Inflammatory macrophage (primary cell): ENCODE measurements at regions not wholly inside any gene's neighbourhood (a gene's known extent, or its start where the extent isn't known, plus 50 kb on each side); places are given as distances from the start of the nearest gene placed in this dataset.

Source experiments
- DNase-seq, 2 donors: peaks; one replicate each; pipeline ENCODE4 v3.0.0-alpha.2; 2020 to 2022

DNA sequence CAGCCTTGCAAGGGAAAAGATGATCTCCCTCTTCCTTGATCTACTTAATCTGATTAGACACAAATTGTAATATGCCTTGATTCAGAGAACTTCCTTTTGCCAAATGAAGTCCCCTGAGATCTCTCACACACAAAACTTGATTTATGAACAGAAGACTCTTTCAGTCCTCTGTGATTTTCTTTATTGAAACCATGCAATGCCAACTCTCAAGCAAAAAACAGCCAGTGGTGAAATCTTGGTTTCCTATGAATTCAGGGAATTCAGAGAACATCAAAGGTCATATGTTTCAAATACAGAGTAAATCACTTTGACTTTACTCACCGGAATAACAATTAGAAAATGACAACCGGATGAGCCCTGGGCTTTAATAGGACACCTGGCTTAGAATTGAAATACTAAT is 211.7 kb downstream of the ABHD5 start:
- no peak for DNase-seq

DNA sequence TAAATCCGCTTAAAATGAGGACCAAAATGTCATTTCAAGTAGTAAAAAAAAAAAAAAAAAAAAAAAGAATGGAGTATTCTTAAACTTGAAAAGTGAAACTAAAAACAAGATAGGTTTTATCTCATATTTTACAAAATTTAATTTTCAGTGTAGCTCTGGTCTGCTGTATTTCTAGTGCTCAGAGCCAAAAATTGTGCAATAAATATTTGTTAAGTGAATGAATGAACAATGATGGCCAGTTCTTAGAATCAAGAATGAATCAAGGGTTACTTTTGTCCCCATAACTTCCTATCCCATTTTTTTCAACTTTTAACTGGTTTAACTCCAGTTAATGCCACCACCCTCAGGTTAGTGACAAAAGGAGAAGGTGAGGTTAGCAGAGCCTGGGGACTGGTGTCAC is 214.4 kb downstream of the ABHD5 start:
- DNase-seq = no peak

DNA sequence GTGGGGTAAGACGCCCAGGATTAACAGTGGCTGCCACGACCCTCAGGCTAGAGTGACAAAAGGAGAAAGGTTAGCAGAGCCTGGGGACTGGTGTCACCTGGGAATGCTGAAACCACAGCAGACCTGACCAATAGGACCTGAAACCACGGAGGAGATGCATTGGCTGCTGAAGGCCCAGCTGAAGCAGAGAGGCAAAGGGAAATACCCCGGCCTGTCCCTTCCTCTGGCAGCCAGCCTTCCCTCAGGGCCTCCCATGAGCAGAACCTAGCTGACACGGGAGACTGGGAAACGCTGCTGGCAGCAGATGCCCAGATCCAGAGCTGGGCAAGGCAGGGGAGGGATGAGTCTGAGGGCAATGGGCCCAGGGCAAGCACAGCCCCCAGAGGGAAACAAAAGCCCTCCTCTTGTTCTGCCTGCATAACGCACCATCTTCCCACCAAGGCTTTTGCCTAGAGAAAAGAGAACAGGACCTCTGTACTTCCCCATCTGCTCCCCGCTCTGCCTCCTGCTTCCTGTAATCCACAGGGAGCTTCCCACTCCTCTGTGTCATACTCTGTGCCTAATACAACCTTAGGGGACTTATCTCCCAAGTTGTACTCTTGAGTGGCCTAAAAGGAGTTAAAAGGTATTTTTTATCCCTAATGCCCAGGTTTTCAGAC is 216.2 kb downstream of the ABHD5 start:
- DNase-seq = peak; percentile 70 to 82

DNA sequence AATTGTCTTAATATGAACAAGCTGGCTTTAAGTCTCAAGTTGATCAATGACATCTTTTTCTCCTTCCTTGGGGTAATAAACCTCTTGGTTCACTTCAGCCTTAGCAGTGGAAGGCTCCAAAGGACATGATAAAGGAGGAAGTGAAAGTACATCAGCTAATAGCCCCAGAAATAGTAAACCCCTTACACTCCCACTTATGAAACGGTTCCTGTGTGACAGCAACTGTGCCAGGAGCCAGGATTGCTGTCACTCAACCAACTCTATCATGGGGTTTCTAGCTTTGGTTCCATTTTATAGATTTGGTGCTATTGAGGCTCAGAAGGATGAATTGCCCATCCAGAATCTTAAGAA is 216.7 kb downstream of the ABHD5 start:
- peak; percentile 87 to 89 for DNase-seq

DNA sequence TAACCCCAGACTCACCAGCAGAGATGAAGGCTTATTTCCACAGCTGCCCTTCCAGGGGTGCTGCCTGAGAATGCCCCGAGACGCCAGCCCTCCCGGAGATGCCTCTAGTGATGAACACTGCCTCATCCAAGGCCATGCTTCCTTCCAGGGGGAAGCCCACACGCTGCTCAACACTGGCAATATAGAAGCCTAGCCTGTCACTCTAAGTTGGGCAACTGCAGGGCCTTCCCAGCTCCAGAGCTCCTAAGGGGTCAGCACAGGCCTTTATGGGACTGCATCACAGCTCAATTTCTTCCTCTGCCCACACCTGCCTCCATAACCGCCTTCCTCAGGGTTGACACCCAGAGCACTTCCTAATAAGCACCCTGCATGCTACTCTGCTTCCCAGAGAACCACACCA is 217.7 kb downstream of the ABHD5 start:
- peak in 1 of 2 donors; percentile 31 for DNase-seq

DNA sequence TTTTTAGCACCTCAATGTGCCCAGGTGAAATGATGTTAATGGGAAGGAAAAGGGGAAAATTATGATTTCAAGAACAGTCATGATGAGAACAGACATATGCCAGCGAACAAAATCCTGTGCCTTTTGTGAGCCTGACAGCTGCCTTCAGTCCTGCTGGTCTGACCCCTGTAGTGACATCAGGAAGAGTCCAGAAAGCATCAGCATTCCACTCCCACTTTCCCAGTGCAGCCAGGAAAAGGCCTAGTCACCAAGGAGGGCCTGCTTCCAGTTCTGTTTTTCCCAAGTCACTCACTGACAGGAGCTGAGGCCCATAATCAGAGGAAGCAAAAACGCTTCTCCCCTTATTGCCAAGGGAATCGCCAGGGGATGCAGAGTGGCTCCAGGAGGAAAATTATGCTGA is 218.4 kb downstream of the ABHD5 start:
- DNase-seq = no peak

DNA sequence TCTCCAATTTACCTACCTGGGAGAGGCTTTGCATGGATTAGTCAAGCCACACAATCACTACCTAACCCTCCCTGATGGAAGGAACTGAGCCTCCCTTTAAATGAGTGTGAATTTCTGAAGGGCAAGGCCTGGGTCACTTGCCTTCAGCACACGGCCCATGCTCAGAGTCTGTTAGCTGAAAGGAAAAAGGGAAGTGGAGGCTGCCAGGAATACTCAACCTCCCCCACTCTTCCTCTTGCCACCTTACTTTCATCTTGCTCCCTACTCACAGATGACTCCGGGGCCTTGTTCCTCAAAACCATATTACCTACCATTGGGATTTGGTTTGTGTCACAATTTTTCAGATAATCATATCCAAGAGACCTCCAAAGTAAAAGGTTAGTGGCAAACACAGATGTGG is 220.0 kb downstream of the ABHD5 start:
- DNase-seq = peak in 1 of 2 donors; percentile 47

DNA sequence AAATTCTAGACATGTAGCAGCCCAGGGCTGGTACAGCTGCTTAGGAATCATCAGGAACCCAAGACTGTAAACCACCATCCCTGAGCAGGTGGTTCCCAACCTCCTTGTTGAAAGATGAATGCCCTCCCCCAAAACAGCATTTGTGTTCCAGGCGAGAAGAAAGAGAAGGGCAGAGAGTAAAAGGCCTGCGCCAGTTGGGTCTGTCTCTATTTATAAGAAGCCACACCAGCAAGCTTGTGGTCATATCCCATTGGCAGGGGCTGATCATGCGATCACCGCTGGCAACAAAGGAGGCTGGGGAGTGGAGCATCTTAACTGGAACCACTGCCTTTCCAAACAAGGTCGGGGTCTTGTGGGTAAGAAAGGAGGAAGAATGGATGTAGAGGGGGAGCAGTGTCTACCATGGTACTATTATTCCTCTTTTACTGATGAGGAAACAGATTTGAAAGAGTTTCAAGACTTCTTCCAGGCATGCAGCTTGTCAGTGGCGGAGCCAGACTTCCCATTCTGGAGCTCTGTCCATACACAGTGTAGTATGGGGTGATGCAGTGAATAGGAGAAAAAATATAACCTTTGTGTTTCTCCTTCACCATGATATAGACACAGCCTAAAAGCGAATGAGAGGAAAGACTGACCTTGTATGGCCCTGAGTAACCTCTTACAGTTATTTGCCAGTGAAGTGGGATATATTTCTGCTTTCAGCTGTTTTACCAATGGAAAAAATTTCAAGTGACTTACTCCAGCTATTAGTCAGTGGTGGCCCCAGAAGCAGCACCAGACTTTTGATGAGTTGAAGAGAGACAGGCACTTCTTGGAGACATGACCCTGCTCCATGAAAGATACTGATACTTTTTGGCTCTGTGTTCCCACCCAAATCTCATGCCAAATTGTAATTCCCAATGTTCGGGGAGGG is 222.6 kb downstream of the ABHD5 start:
- peak; percentile 58 to 65 for DNase-seq

DNA sequence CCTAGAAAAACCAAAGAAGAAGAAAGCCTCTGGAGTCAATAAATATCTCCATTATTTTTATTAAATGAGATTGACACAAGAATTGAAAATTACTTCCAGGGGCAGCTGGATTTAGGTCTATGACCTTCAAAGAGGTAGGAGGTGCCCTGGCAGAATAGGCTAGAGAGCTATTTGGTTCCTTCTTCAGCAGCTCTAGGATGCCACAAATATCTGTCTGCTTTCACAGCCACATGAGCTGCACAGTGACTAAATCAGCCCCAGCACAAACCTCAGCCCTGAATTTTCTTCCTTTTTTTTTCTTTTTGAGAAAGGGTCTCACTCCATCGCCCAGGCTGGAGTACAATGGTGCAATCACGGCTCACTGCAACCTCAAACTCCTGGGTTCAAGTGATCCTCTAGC is 223.5 kb downstream of the ABHD5 start:
- DNase-seq = peak in 1 of 2 donors; percentile 17

DNA sequence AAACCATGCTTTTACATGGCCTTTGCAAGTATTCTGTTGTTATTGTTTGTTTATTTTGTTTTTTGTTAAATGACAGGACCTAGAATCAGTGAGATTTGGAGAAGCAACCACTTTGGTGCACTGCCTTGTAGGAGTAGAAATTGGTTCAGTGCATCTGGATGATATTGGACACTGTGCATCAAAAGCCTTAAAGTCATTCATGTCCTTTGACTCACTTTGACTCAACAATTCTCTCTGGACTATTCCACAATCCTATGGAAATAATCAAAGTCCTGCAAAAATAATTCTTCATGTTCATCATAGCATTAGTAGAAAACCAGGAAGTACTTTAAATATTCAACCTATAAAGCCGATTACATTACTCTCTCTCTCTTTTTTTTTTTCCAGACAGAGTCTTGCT is 224.8 kb downstream of the ABHD5 start:
- no peak for DNase-seq

DNA sequence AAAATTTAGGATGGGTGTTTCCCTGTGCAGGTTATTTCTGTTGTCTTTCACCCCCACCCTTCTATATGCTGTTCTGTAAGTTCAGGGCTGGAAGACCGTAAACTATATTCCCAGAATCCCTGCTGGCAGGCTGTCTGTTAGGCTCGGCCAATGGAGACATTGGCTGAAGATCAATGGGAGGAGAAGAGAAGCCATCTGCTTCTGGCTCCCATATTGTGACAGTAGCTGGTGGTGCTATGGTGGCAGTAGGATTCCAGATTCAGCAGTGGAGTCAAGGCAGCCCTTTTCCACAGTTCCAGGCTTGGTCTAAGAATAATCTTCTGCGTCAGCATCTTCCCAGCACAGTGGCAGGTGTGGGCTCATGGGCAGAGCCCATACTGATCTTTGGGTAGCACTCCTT is 226.6 kb downstream of the ABHD5 start:
- DNase-seq = no peak

DNA sequence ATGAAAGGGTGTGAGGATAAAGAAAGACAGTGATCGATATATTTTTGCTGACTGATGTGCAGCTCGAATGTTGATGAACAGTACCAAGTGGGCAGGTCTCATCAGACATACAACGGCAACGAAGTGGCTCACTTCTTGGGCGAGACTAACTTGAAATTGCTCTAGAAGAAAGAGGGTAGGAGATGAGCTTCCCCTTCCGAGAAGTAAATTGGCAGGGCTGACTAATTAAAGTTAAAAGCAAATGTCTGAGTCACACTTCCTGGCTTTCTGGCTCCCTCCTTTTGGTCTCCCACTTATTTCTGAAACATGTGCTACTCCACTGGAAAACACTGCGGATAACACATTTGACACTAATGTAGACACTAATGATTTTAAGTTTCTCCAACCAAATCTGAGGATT is 228.3 kb downstream of the ABHD5 start:
- peak; percentile 20 to 40 for DNase-seq

DNA sequence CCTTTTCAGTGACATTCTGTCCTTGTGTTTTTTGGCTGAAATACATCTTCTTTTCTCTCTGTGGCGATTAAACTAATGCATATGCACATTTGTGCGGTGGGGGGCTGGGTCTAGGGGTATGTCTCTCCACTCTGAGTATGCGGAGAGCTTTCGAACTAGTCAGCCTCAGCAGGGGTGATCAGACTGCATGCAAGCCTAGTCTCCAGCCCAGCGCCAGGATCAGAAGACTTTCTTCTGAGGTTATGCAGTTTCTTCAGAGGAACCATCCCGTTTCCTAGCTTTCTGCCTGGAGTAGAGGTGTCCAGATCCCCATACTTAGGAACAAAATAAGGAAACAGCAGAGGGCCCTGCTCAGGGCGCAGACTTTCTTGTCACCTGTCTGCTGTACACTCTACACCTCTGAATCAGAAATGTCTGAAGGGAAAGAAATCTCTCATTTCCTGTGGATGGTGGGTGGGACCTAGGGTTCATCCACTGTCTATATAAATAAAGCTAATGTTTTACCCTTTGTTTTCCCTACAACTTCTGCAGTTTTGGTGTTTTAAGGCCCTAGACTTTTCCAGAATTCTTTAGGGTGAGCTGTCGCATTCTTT is 230.4 kb downstream of the ABHD5 start:
- no peak for DNase-seq

DNA sequence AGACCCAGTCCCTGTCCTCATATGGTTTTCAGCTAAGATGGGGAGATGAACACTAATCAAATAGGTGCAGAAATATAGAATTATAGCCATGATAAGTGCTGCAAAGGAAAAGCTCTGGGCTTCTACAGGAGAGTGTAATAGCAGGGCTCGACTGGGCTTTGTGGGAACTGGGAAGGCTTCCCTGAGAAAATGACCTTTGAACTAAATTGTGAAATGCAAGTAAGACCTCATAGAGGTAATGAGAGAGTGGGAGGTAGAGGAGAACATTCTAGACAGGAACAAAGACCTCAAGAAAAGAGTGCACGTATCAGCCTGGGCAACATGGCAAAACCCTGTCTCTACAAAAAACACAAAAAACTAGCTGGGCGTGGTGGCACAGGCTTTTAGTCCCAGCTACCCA is 231.6 kb downstream of the ABHD5 start:
- no peak for DNase-seq

DNA sequence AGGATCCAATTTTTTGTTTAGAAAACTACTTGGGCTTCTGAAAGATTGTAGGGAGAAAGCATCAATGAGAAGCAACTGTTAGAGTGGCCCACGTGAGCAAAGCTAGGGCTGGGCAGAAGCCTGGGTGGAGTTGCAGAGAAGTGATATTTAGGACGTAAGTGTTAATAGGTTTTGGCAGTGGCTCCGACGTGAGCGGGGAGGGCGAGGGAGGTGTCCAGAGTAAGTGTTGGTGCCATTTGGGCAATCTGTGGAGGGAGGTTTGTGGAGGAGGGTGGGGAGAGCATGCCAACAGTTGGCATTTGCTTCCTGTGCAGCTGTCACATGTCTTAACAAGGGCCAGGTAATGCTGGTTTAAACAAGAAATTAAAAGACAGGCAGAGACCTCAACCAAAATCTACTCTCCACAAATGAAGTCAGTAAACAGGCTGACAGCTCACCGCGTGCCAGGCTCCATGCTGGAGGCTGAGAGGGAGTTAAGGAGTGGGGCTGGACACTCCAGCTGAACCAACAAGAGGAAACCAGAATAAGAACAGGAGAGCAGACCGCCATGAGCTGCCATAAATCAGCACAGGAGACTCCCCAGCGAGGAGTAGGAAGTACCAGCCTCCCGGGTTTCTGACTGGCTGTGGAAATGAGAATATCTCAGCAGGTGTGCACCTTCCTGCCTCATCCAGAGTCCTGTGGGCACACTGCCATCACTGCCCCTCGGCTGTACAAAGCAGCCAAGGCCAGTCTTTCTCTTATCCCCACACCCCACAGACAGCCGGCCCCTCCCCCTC is 232.6 kb downstream of the ABHD5 start:
- DNase-seq = no peak

DNA sequence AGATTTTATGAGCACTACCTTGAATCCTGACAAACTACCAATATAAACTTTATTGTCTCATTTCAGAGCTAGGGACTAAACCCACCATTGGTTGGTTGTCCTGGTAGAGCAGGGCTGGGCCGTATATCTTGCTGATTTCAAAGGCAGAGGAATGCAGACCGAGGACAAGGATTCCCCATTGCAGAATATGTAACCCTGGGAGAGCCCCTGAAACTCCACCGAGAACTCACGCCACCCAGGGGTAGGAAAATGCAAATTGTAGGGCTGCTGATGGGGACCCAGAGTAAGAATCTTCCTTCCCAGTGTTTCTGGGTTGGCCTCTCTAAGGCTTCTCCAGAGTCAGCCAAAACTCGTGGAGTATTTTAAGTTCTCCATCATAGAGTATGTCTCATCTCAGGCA is 235.3 kb downstream of the ABHD5 start:
- no peak for DNase-seq

DNA sequence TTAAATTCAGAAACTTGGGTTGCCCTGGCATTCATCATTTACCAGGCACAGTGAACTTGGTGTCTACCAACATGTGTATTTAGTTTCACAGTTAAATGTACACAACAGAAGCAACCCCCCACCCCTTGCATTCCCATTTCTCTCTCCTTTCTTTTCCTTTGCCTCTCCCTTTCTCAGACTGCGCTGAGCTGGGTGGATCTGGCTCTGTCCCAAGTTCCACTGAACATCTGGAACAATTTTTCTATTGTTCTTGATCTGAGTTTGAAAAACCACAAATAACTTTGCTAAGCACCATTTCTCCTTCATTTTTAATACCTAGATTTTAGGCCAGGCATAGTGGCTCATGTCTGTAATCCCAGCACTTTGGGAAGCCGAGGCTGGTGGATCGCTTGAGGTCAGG is 242.2 kb downstream of the ABHD5 start:
- DNase-seq = no peak

DNA sequence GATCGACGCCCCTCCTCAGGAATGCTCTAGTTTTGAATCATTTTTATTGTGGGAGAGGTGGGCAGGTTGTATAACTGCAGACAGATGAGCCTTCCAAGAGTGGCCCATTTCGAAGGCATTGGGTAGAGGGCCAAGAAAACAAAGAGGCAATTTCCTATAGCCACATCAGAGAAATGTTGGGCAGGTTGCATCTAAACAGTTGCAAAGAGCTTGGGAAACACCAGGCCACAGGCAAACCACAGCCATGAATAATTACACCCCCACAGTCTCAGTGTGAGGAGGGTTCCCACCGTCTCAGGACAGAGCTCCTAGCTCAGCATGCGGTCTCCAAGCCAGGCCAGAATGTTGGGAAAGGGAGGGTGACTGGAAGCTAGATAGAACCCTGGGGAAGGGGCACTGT is 257.3 kb downstream of the ABHD5 start:
- peak in 1 of 2 donors; percentile 47 for DNase-seq

DNA sequence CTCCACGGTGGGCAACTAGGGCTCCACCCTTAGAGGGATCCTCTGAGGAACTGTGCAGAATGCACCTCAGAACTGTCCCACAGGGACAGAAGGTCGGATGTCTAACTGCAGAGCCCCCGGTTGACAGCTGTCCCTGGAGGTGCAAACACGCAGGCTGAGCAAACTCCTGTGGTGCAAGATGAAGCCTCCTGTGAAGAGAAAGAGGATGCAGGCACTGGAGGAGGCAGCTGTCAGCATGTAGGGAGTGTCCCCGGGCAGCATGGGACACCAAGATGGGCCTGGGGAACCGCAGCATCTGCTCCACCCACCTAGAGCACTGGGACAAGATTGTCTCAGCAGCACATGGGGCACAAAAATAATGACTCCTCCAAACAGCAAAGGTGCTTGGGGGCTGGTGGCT is 258.9 kb downstream of the ABHD5 start:
- DNase-seq = peak in 1 of 2 donors; percentile 50

DNA sequence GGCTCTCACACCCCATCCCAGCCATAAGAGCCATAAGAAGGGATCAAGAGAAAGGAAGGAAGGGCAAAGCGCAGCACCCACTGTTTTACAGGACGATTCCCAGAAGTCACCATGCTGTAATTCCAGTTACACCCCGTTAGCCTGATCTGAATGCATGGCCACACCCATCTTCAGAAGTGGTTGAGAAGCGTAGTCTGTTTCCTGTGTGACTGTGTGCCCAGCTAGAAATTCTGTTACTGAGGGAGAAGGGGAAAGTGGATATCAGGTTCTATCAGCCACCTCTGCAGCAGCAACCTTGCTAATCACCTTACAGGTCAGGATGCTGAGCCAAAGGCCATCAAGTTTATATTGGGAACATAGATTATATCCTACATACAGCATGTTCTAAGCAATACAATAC is 260.0 kb downstream of the ABHD5 start:
- DNase-seq = no peak

DNA sequence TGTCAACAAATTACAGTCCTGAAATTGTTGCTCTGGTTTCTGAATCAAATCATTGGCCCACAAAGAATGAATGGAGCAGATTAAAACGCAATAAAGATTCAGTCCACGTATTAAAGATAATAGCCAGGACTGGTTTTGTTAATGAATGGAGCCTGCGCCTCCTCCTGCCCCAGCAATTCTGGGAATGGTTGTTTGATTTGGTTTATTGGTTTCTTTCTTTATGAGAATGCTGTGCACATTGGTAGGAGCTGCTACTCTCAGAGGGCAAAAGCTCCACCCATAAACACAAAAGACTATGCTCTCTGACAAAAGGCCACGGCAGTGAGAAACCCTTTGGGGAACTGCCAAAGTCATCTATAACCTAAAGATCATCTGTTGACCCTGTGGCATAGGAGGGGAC is 261.1 kb downstream of the ABHD5 start:
- no peak for DNase-seq

DNA sequence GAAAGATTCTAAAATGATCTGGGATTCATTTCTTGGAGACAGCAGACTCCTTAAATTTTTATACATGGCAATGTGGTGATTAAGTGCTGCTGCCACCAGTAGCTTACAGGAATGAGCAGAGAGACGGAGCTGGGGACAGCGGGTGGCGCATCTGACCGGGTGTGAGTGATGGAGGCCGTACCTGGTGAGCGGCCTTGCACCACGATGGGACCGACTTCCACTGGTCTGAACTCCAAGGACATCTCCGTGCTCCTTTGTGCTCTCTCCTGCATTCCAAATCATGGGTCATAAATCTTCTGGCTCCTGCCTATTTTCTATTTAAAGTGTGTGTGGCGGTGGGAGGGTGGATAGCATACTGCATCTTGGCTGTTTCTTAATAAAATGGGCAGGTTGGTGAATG is 262.6 kb downstream of the ABHD5 start:
- DNase-seq = no peak
